Right atrium auricular region (tissue), 2 donors: ENCODE measurements at regions not wholly inside any gene's neighbourhood (a gene's known extent, or its start where the extent isn't known, plus 50 kb on each side); places are given as distances from the start of the nearest gene placed in this dataset.

Experiments
- DNase-seq: peaks from one replicate; pipeline ENCODE4 v3.0.0-alpha.2; 2019; ENCODE audit warnings: low spot score
- H3K27ac ChIP-seq, 2 donors: fragments of 200-600 bp; sonication (generic); 1 replicate in 1 of 2; 2 replicates in 1 of 2; pipeline ENCODE4 v1.5.1; 2016 to 2019
- H3K27me3 ChIP-seq, 2 donors: fragments of 200-600 bp; sonication (generic); one replicate each; pipeline versions ENCODE4 v1.5.1 to v1.6.0; 2017 to 2019
- H3K36me3 ChIP-seq: fragments of 200-600 bp; sonication (generic); one replicate; pipeline ENCODE4 v1.5.1; 2016
- H3K4me1 ChIP-seq, 2 donors: fragments of 200-600 bp; sonication (generic); one replicate each; pipeline versions ENCODE4 v1.5.1 to v1.6.0; 2017 to 2019
- H3K4me3 ChIP-seq, 2 donors: fragments of 200-600 bp; sonication (generic); 1 replicate in 1 of 2; 2 replicates in 1 of 2; pipeline ENCODE4 v1.5.1; 2017 to 2019; ENCODE audit warnings: mild to moderate bottlenecking in 1 of 2, moderate library complexity in 1 of 2
- H3K9me3 ChIP-seq, 2 donors: fragments of 200-600 bp; sonication (generic); one replicate each; pipeline ENCODE4 v1.5.1; 2019
- CTCF ChIP-seq, 2 donors: fragments of 200-600 bp; sonication (generic); IDR thresholded peaks; one replicate each; pipeline ENCODE4 v1.5.1; 2019; ENCODE audit warnings: antibody characterized with exemption in 2 of 2

DNA sequence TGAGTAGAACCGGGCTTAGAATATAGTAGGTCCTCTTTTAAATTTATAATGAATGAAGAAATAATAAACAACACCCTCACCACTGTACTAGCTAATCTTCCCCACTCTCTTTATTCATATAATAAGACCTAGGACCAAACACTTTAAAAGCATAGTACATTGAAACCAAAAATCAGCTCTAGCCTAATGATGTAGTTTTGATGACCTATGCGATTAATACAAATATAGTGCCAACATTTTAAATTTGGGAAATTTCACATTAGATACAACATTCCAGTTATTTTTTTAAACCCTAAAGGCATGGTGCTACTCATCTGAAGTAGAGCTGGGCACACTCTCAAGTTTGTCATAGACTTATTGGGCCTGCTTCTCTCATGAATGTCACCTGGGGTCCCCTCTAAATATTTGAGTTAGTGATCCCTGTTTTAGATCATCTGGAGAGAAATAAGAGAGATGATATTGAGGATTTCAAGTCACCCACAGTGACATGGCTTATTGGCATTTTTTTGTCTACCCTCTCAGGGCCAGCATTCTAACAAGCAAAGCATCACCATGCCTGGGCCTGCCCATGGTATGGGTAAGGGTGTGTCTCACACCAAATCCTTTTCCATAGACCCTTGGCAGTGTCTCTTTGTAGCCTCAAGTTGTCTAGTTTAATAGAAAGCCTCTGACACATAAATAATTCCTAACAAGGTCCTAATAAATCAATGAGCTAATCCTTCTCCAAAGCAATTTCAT is 319.8 kb downstream of the HIVEP2 start:
- H3K9me3 ChIP-seq, result no peaks in the 10 kb centered on the region
- no peak for DNase-seq
- H3K4me1 ChIP-seq, result no peaks in the 10 kb centered on the region
- no peaks in the 10 kb centered on the region for H3K27me3 ChIP-seq
- H3K27ac ChIP-seq, result no peak overlapping the region
- no peak for TF ChIP-seq CTCF (IDR thresholded peaks at IDR 0.05)
- no peaks in the 10 kb centered on the region for H3K36me3 ChIP-seq
- H3K4me3 ChIP-seq, result no peak overlapping the region

DNA sequence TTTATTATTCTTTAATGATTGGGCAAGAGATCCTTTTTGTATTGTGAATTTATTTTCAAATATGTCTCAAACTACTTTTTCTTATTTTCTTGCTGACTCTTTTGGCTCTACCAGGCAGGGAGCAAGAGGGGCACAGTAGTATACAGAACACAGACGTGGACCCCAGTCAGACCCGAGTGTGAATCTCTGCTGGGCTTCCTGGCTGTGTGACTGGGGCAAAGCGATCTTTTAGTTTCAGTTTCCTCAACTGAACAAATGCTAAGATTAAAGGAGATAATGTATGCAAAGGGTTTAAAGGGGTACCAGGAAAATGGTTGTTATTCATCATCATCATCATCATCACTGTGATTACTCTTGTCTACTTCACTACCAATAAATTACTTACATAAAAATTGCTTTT is 317.5 kb downstream of the HIVEP2 start:
- no peaks in the 10 kb centered on the region for H3K9me3 ChIP-seq
- H3K36me3 ChIP-seq, result no peaks in the 10 kb centered on the region
- H3K4me1 ChIP-seq, result no peaks in the 10 kb centered on the region
- H3K27ac ChIP-seq, result no peak overlapping the region
- H3K27me3 ChIP-seq, result no peaks in the 10 kb centered on the region
- TF ChIP-seq CTCF (IDR thresholded peaks at IDR 0.05), result no peak
- no peak for DNase-seq
- H3K4me3 ChIP-seq, result no peak overlapping the region

DNA sequence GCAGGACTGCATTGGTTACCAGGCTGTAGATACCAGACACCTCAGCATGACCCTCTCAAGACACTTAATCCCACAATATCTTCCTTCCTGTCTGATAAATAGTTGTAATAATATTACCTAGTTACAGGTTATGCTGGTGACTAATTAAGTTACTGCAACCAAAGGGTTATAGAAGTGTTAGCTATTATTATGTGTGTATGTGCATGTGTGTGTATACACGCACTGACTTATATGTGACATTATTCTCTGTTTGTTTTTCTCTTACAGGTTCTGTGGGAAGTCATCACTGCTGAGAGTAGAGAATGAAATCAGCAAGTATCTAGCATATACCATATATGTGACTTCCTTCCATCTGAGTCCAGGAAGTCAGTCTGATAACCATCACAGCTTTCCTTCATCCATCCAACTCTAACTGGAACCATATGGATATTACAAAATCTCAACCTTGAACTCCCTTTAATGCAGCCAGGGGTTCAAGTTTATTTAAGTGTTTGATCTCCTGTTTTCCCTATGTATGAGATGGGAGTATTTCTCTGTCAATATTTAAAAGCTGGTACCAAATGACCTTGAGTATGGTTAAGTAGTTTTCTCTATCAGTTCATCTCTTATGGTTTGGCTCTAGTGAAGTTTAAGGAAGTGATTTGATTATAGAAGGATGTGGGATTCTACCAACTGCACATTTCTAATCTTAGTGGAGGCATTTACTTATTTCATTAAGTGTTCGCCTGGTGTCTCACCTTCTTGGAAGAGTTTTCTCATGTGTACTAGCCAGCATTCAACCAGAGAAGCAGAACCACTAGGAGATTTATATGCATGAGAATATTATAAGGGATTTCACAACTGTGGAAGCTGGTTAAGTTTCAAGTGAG is 313.2 kb downstream of the HIVEP2 start:
- Histone ChIP-seq H3K27me3 (no peaks in the 10 kb centered on the region), H3K4me3 (no peak overlapping the region), H3K4me1 (no peaks in the 10 kb centered on the region), H3K27ac (no peak overlapping the region), H3K9me3 (no peaks in the 10 kb centered on the region), H3K36me3 (no peaks in the 10 kb centered on the region)
- no peak for DNase-seq
- TF ChIP-seq CTCF (IDR thresholded peaks at IDR 0.05), result no peak

GRCh38 chr6:142633317-142633716 is 311.7 kb downstream of the HIVEP2 start:
- H3K4me1 ChIP-seq, result no peaks in the 10 kb centered on the region
- no peaks in the 10 kb centered on the region for H3K36me3 ChIP-seq
- no peak overlapping the region for H3K4me3 ChIP-seq
- no peak for TF ChIP-seq CTCF (IDR thresholded peaks at IDR 0.05)
- DNase-seq, result no peak
- H3K27me3 ChIP-seq, result no peaks in the 10 kb centered on the region
- no peaks in the 10 kb centered on the region for H3K9me3 ChIP-seq
- H3K27ac ChIP-seq, result no peak overlapping the region

DNA sequence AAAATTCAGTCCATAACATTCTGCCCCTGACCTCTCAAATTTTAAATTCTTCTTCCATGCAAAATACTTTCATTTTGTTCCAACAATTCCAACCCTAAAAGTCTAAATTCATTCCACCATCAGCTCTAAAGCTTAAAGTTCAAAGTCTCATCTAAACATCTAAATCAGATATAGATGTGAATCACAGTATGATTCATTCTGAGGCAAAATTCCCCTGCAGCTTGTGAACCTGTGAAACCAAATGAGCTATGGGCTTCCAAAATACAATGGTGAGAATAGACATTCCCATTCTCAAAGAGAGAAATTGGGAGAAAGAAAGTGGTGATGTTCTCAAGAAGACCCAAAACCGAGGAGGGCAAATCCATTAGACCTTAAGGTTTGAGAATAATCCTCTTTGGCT is 309.8 kb downstream of the HIVEP2 start:
- Histone ChIP-seq H3K4me3 (no peak overlapping the region), H3K27ac (no peak overlapping the region), H3K4me1 (no peaks in the 10 kb centered on the region), H3K36me3 (no peaks in the 10 kb centered on the region), H3K27me3 (no peaks in the 10 kb centered on the region), H3K9me3 (no peaks in the 10 kb centered on the region)
- no peak for DNase-seq
- TF ChIP-seq CTCF (IDR thresholded peaks at IDR 0.05), result no peak
